ENCODE measurements at regions not wholly inside any gene's neighbourhood (a gene's known extent, or its start where the extent isn't known, plus 50 kb on each side); places are given as distances from the start of the nearest gene placed in this dataset.
A peak's percentile ranks its signal among the peaks of the same experiment; 100 is the strongest.

DNA sequence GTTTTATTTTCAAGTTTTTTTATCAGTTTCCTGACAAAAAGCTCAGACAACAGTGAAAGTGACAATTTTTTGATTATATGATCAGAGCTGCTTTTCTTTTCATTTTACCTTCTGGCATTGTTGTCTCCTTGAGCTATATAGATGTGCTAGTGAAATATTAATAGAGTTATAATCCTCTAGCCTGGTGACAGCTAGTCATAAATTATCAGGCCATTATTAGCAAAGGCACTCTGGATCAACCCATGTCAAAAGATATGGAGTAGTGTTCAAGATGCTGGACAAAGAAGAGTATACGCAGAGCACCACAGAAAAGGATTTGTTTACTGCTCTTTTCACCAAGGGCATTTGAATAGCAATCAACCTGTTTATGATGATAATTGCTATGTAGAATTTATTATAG is 1230.1 kb downstream of the HACE1 start:
- Mint-ChIP-seq H3K36me3 (ENCODE audit: unreplicated experiment) (no peaks in the 10 kb centered on the region), H3K27me3 (ENCODE audit: unreplicated experiment) (peaks cover 2% of the 10 kb centered on the region), H3K4me1 (ENCODE audit: low read depth, unreplicated experiment) (no peaks in the 10 kb centered on the region), H3K27ac (ENCODE audit: unreplicated experiment) (no peak overlapping the region), H3K9me3 (ENCODE audit: unreplicated experiment) (no peaks in the 10 kb centered on the region), H3K4me3 (ENCODE audit: unreplicated experiment) (no peak overlapping the region)
- TF ChIP-seq, protein P1, sequence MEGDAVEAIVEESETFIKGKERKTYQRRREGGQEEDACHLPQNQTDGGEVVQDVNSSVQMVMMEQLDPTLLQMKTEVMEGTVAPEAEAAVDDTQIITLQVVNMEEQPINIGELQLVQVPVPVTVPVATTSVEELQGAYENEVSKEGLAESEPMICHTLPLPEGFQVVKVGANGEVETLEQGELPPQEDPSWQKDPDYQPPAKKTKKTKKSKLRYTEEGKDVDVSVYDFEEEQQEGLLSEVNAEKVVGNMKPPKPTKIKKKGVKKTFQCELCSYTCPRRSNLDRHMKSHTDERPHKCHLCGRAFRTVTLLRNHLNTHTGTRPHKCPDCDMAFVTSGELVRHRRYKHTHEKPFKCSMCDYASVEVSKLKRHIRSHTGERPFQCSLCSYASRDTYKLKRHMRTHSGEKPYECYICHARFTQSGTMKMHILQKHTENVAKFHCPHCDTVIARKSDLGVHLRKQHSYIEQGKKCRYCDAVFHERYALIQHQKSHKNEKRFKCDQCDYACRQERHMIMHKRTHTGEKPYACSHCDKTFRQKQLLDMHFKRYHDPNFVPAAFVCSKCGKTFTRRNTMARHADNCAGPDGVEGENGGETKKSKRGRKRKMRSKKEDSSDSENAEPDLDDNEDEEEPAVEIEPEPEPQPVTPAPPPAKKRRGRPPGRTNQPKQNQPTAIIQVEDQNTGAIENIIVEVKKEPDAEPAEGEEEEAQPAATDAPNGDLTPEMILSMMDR (IDR thresholded peaks at IDR 0.05; ENCODE audit: partially characterized antibody, unreplicated experiment), result no peak
- no peak for DNase-seq

DNA sequence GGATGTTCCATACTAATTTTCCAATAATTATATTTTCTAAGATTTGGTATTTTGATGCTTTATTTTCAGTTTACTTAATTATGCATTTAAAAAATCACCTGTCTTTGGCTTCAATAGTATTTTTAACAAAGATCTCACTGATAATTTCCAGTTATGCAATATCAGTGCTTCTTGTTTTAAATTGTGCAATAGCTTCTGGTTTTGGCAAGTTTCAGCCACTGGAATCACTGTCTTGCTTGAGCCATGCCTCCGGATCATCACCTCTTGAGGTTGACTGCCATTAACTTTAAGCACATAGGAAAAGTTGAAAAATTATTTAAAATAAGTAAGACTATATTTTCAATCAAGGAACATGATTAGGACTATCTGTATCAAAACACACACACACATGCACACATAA is 1242.1 kb downstream of the HACE1 start:
- Mint-ChIP-seq H3K4me1 (ENCODE audit: low read depth, unreplicated experiment) (no peaks in the 10 kb centered on the region), H3K9me3 (ENCODE audit: unreplicated experiment) (peaks cover 2% of the 10 kb centered on the region), H3K27ac (ENCODE audit: unreplicated experiment) (no peak overlapping the region), H3K27me3 (ENCODE audit: unreplicated experiment) (no peaks in the 10 kb centered on the region), H3K4me3 (ENCODE audit: unreplicated experiment) (no peak overlapping the region), H3K36me3 (ENCODE audit: unreplicated experiment) (peaks cover 9% of the 10 kb centered on the region)
- DNase-seq, result no peak
- TF ChIP-seq, protein P1 (IDR thresholded peaks at IDR 0.05; ENCODE audit: partially characterized antibody, unreplicated experiment), result no peak

GRCh38 chr6:103587722-103588121 is 1272.0 kb downstream of the HACE1 start:
- Mint-ChIP-seq H3K4me1 (ENCODE audit: low read depth, unreplicated experiment) (no peaks in the 10 kb centered on the region), H3K4me3 (ENCODE audit: unreplicated experiment) (no peak overlapping the region), H3K36me3 (ENCODE audit: unreplicated experiment) (peaks cover 6% of the 10 kb centered on the region), H3K27ac (ENCODE audit: unreplicated experiment) (no peak overlapping the region), H3K27me3 (ENCODE audit: unreplicated experiment) (no peaks in the 10 kb centered on the region), H3K9me3 (ENCODE audit: unreplicated experiment) (no peaks in the 10 kb centered on the region)
- TF ChIP-seq, protein P1 (IDR thresholded peaks at IDR 0.05; ENCODE audit: partially characterized antibody, unreplicated experiment), result no peak
- DNase-seq, result no peak

GRCh38 chr6:103578115-103578514 is 1281.6 kb downstream of the HACE1 start:
- peak overlapping the region; percentile 69 for H3K27ac Mint-ChIP-seq (ENCODE audit: unreplicated experiment)
- H3K36me3 Mint-ChIP-seq (ENCODE audit: unreplicated experiment), result no peaks in the 10 kb centered on the region
- H3K9me3 Mint-ChIP-seq (ENCODE audit: unreplicated experiment), result peaks cover 3% of the 10 kb centered on the region
- DNase-seq, result no peak
- no peak overlapping the region for H3K4me3 Mint-ChIP-seq (ENCODE audit: unreplicated experiment)
- no peaks in the 10 kb centered on the region for H3K27me3 Mint-ChIP-seq (ENCODE audit: unreplicated experiment)
- H3K4me1 Mint-ChIP-seq (ENCODE audit: low read depth, unreplicated experiment), result peaks cover 14% of the 10 kb centered on the region
- TF ChIP-seq, protein P1 (IDR thresholded peaks at IDR 0.05; ENCODE audit: partially characterized antibody, unreplicated experiment), result no peak

DNA sequence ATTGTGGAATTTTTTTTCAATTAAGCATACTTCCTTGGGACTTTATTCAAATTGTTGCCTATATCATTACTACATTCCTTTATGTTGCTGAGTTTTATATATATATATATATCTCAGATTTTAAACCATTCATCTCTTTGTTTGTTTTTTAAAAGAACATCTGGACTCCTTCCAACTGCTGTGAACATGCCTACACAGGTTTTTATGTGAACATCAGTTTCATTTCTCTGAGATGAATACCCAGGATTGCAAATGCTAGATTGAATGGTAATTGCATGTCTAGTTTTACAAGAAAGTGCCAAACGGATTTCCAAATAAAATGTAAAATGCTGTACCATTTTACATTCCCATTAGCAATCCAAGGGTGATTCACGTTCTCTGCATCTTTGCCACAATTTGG is 1289.3 kb downstream of the HACE1 start:
- H3K4me3 Mint-ChIP-seq (ENCODE audit: unreplicated experiment), result peak overlapping the region; percentile 61

More for the DNA sequence above, 1289.3 kb downstream of the HACE1 start:
- TF ChIP-seq, protein P1 (IDR thresholded peaks at IDR 0.05; ENCODE audit: partially characterized antibody, unreplicated experiment), result no peak
- H3K4me1 Mint-ChIP-seq (ENCODE audit: low read depth, unreplicated experiment), result peaks cover 40% of the 10 kb centered on the region
- DNase-seq, result no peak
- H3K36me3 Mint-ChIP-seq (ENCODE audit: unreplicated experiment), result no peaks in the 10 kb centered on the region
- peaks cover 4% of the 10 kb centered on the region for H3K9me3 Mint-ChIP-seq (ENCODE audit: unreplicated experiment)
- peak overlapping the region; percentile 92 for H3K27ac Mint-ChIP-seq (ENCODE audit: unreplicated experiment)
- peaks cover 4% of the 10 kb centered on the region for H3K27me3 Mint-ChIP-seq (ENCODE audit: unreplicated experiment)

Data from glutamatergic neuron (in vitro differentiated cells).